CD4-positive, alpha-beta T cell treated with Interferon alpha-2 for 1 hour (primary cell): ENCODE measurements at regions not wholly inside any gene's neighbourhood (a gene's known extent, or its start where the extent isn't known, plus 50 kb on each side); places are given as distances from the start of the nearest gene placed in this dataset.
A peak's percentile ranks its signal among the peaks of the same experiment; 100 is the strongest.
"Not testable (repeated sequence)": the region's sequence is repeated elsewhere in the genome, so short reads cannot be mapped to it uniquely, and the experiment has no call there.

Source experiments
- DNase-seq, 2 donors: peaks; one replicate each; pipeline ENCODE4 v3.0.0-alpha.2; 2020 to 2022

GRCh38 chr22:26806445-26807175, 149.2 kb downstream of the MIAT start:
- no peak for DNase-seq

- no peak for DNase-seq
These were observed 154.2 kb downstream of the MIAT start for GRCh38 chr22:26811647-26811992.

DNA sequence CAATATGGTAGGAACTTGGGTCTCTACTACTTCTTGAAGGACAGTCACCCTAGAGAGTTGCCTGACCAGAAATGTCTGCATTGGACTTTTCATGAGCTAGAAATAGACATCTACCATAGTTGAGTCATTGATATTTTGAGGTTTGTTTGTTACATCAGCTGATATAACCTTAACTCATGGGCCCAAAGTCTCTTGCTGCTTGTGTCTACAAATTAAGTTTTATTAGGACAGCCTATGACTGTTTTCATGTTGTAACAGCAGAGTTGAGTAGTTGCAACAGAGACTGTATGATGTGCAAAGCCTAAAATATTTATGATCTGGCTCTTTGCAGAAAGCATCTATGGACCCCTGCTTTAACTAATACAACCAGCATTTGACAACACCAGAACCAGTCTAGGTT, 155.3 kb downstream of the MIAT start:
- no peak for DNase-seq

DNA sequence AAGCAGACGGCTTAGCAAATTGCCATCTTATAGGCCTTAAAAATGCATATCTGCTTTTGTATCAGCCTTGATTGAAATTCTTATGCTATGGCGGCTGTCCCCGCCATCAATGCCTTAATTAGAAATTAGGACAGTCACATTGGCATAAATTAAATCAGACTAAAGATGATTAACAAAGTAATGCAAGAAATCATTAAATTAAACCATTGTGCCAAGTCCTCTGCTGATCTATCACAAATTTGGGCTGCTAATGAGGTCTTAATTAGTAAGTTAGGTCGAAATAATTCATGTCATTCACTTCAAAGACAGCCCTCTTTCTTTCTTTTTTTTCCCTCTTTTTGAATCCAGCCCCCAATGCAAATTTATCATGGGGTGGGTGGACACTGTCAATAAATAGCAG, 159.3 kb downstream of the MIAT start:
- DNase-seq: no peak

- no peak for DNase-seq
These were observed 160.5 kb downstream of the MIAT start for GRCh38 chr22:26817926-26818325.

- DNase-seq: no peak
These were observed 164.5 kb downstream of the MIAT start for GRCh38 chr22:26821854-26822253.

DNA sequence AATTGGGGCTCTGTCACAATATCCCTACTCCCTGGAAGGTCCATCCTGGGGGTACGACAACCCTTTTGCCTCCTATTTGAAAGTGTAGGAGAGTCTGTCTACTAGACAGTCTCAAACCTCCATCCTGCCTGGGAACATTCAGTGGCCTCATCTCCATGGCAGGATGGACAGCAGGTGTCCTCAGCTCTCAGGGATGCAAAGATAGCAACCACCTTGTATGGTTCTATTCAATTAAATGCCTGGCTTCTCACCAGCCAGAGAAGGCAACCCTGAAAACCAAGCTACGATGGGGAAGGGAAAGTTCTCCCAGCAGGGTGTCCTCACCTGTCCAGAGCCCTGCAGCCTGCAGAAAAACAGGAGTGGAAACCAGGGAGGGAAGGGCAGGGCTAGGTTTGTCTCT, 164.9 kb downstream of the MIAT start:
- DNase-seq: no peak

- DNase-seq: no peak
These were observed 166.6 kb downstream of the MIAT start for GRCh38 chr22:26823966-26824365.

GRCh38 chr22:26825960-26826935, 168.9 kb downstream of the MIAT start:
- no peak for DNase-seq

DNA sequence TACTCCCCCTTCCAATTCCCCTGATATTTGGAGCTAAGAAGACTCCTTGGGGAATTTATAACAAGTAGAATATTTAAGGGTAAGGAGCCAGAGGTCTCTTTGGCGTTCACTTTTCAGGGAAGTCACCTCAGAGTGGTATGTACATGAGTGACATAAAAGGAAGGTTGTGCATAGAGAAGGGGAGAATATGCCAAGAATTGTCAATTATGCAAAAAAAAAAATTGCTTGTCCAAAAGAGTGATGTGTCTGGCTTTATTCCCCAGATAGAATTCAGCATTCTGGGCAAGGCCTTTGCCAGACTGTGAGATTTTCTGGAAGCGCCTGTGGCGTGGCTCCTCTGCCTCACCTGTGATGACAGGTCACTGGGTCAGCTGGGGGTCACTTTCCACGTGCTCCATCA, 170.2 kb downstream of the MIAT start:
- DNase-seq: no peak

DNA sequence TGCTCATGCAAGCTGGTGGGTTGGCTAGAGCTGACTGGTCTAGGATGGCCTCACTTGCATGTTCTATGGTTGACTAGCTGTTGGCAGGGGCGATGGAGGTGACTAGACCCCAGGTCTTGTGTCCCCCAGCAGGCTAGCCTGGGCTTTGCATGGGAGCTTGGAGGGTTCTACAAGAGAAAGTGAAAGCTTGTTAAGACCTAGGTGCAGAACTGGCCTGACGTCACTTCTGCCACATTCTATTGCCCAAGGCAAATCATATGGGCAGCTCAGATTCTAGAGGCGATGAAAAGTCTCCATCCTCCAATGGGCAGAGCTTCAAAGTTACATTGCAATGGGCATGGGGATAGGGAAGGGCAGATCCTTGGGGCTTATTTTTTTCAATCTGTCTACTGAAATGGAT, 170.9 kb downstream of the MIAT start:
- DNase-seq: no peak

- no peak for DNase-seq
These were observed 173.4 kb downstream of the MIAT start for GRCh38 chr22:26830837-26831236.

DNA sequence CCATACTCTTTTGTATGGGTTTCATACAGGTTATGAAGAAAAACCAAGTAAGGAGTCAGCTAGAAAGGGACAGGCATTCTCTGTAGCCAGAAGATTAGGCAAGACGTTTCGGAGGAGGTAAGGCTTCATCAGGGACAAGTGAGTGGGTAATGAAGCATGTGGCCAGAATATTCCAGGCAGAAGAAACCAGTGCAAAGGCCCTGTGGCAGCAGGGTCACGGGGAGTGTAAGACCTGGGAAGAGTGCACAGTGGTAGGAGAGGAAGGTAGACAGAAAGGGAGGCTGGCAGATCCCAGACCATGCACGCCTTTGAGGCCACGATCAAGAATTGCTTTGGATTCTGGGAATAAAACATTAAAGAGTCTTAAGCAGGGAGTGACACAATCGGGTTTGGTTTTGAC, 177.6 kb downstream of the MIAT start:
- no peak for DNase-seq

- peak; percentile 6 to 38 for DNase-seq
These were observed 178.6 kb downstream of the MIAT start for GRCh38 chr22:26835929-26836528.

DNA sequence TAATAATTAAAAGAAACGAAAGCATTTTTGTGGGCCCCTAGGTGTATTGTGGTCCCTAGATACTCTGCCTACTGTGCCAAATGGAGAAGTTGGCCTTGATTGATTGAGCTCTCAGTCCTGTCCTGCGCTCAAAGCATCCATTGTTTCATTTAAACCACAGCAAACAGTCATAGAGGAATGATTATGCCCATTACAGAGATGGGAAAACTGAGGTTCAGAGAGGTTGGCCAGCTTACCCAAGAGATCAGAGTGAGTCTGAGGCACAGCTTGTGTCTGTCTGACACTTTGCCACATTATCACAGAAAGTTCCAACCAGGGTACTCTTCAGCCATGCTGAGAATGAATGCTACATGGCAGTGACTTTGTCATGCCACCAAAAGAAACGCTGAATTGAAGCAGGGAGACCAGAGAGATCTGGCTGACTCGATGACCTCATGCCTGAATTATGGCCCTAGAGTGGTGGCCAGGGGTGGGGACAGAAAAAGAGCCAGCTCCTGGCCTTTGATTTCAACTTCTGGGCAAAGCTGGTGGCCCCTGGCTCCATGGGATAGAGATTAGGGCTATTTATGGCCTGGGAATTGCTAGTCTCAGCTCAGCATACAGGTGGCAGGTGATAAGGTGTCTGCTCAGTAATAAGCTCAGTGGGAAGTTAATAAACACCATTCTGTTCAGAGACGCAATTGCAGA, 180.5 kb downstream of the MIAT start:
- DNase-seq: no peak

DNA sequence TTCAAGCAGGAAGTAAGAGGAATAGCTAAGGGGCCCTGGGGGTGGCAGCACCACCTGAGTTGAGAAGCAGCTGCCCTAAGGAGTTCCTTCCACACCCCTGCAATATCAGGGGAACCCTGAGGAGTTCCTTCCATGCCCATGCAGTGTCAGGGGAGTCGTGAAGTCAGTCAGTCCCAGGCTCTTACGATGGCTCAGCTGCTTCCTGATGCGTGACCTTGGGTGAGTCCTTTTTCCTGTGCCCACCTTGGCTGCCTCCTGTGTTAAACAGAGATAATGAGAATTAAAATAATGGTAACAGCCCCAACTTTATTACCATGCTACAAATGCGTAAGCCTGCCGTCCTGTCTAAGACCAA, 181.1 kb downstream of the MIAT start:
- DNase-seq: no peak

DNA sequence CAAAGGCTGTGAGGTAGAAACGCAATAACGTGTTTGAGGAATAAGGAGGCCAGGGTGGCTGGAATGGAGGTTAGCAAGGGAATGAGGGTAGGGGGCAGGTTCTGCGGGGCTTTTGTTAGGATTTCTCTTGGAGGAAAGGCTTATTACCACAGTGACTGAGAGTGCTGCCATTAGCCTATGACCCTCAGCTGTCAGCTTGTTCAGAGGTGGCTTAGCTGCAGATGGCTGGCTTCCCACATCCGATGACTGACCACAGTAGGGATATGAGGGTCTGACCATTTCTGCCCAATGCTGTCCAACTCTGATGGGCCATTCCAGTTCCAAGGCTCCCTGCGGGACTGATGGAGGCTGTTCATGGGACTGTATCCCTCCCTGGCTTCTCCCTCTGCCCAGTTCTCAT, 181.8 kb downstream of the MIAT start:
- no peak for DNase-seq

- not testable (repeated sequence) for DNase-seq
These were observed 183.4 kb downstream of the MIAT start for GRCh38 chr22:26840770-26841169.

DNA sequence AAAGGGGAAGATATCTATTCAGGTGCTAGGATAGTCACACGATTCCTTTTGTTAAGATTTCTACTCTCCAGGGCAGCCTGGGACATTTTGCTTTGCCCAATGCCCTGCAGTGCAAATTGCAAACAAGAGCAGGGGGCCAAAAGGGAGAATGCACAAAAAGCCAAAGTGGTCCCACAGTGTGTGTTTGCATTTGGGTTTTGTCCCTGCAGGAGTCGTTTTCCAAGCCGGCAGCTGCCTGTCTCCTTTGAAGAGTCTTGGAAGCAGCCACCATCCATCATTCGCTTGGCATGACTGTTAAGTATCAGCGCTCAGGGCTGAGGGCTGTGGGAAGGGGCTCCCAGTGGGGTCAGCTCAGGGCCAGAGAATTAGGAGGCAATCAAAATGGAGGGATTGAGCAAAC, 184.7 kb downstream of the MIAT start:
- no peak for DNase-seq

DNA sequence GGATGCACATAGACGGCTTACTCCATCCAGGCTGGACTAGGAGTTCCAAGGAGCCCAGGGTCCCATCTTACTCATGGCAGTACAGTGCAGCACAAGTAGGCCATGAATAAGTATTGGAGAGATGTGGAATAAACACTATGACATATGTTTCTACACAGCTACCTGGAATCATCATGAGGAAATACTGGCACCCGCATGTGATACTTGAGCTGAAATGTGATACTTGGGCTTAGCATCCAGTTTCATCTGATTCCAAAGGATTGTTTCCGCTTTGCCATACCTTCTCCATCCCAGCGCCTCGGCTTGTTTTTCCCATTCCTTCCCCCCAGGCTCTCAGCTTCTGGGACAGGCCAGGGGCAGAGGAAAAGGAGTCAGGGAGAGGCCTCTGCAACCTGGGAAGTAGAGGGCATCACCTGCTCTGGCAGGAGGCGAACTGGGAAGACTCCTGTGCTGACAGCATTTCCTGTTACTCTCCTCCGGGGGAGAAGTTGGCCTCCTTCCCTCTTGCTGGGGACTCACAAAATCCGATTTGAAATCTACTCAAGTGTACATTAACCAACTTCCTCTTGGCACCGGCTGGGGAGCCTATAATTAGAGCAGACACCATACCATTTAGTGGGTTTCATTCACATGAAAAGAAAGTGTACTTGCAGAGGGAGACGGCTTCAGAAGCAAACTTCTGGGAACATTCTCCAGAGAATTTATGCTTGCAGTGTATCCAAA, 187.8 kb downstream of the MIAT start:
- DNase-seq: no peak

- no peak for DNase-seq
These were observed 188.7 kb downstream of the MIAT start for GRCh38 chr22:26846076-26846475.

GRCh38 chr22:26846645-26847044, 189.3 kb downstream of the MIAT start:
- no peak for DNase-seq

DNA sequence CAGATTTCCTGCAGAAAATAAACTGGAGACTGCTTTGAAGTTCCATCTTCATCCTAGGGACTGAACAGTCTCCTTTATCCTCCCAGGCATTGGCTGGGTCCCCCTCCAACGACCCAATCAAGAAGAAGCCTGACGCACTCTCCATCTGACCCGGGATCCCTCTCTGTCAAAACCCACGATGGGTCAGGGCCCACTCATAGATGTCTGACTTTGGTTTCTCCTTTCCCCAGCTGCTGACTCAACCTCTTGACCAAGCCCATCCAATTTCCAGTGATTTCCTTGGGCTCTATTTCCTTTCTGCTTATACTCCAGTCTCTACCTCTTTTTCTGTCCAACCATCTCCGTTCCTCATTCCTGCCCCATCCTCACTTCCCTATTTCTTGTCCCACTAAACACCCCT, 189.7 kb downstream of the MIAT start:
- DNase-seq: no peak
